GM21515 (cell line): ENCODE measurements at regions not wholly inside any gene's neighbourhood (a gene's known extent, or its start where the extent isn't known, plus 50 kb on each side); places are given as distances from the start of the nearest gene placed in this dataset.
"Not testable (repeated sequence)": the region's sequence is repeated elsewhere in the genome, so short reads cannot be mapped to it uniquely, and the experiment has no call there.

Source experiments
- ATAC-seq: cut with Tn5 transposase; IDR thresholded peaks from one replicate; pipeline ENCODE4 v1.9.1; 2021; ENCODE audit not compliant: unreplicated experiment

GRCh38 chr10:36766415-36766810 lies 359.0 kb upstream of the ANKRD30A start:
- ATAC-seq = no peak

- ATAC-seq = no peak
These were observed 359.5 kb upstream of the ANKRD30A start for GRCh38 chr10:36765782-36766414.

GRCh38 chr10:36764823-36765222 lies 360.6 kb upstream of the ANKRD30A start:
- no peak for ATAC-seq

GRCh38 chr10:36761121-36761520 lies 364.3 kb upstream of the ANKRD30A start:
- ATAC-seq = no peak

GRCh38 chr10:36759141-36759805 lies 366.1 kb upstream of the ANKRD30A start:
- ATAC-seq = no peak

GRCh38 chr10:36748128-36748871 lies 377.1 kb upstream of the ANKRD30A start:
- no peak for ATAC-seq

- no peak for ATAC-seq
These were observed 385.4 kb upstream of the ANKRD30A start for GRCh38 chr10:36739884-36740445.

- ATAC-seq = no peak
These were observed 386.5 kb upstream of the ANKRD30A start for GRCh38 chr10:36738738-36739431.

- no peak for ATAC-seq
These were observed 389.1 kb upstream of the ANKRD30A start for GRCh38 chr10:36736311-36736710.

- ATAC-seq = not testable (repeated sequence)
These were observed 390.8 kb upstream of the ANKRD30A start for GRCh38 chr10:36734590-36734989.

- ATAC-seq = no peak
These were observed 395.1 kb upstream of the ANKRD30A start for GRCh38 chr10:36730316-36730715.

- ATAC-seq = no peak
These were observed 396.8 kb upstream of the ANKRD30A start for GRCh38 chr10:36728626-36729025.

GRCh38 chr10:36725581-36726520 lies 399.5 kb upstream of the ANKRD30A start:
- ATAC-seq = no peak

GRCh38 chr10:36722777-36723176 lies 402.6 kb upstream of the ANKRD30A start:
- no peak for ATAC-seq

GRCh38 chr10:36721871-36722270 lies 403.5 kb upstream of the ANKRD30A start:
- ATAC-seq = no peak

GRCh38 chr10:36720895-36721294 lies 404.5 kb upstream of the ANKRD30A start:
- ATAC-seq = no peak

GRCh38 chr10:36717118-36717517 lies 408.3 kb upstream of the ANKRD30A start:
- ATAC-seq = no peak

GRCh38 chr10:36716291-36716690 lies 409.1 kb upstream of the ANKRD30A start:
- ATAC-seq = no peak

- no peak for ATAC-seq
These were observed 412.7 kb upstream of the ANKRD30A start for GRCh38 chr10:36712695-36713094.

GRCh38 chr10:36711361-36711760 lies 414.0 kb upstream of the ANKRD30A start:
- ATAC-seq = no peak
